Erythroblast (primary cell): ENCODE measurements at regions not wholly inside any gene's neighbourhood (a gene's known extent, or its start where the extent isn't known, plus 50 kb on each side); places are given as distances from the start of the nearest gene placed in this dataset.

ENCODE experiments used
- GATA1 ChIP-seq: IDR thresholded peaks from 2 replicates; pipeline ENCODE4 v1.6.1; 2011; ENCODE audit warnings: low read depth, mild to moderate bottlenecking, control low read depth, low read length, moderate library complexity
- POLR2A ChIP-seq: IDR thresholded peaks from 2 replicates; pipeline ENCODE4 v1.6.1; 2011; ENCODE audit warnings: mild to moderate bottlenecking, low read length

DNA sequence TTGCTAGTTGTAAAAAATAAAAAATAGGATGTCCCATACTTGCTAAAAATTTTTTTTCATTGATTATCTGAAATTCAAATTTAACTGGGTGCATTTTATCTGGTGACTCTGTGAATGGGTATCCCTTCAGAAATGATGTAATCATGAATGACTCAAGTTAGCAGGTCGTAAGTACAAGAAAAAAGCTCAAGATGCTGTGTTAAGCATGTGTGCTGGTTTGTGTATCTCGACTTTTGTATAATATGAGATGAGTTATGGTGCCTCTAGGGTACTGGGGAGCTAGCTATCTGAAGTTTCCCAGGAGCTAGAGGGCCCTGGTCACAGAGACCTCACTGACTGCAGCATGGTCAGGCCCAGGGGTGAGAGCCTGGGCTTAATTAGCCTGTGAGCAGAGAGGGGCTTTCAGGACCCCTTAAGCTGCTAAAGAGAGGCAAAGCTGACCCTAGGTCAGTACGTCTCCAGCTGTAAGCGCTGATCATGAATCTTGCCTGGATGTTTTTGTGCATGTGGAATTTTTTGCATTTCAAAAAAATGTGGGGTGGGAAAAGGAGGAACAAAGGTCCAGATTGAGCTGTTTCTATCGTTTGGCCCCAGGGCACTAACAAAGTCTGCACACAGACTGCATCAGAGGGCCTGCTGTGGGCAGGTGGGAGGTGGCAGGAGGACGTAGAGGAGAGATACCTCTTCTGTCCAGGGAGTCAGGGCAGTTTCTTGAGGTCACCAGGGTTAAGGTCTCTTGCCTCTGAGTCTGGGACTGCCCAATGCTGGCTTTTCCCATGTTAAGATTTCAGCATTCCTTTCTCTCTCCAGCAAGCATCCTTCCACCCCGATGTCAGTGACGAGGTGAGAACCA, 233.2 kb upstream of the TPM1 start:
- TF ChIP-seq POLR2A (no peak), GATA1 (no peak)
